Caco-2 (cell line): ENCODE measurements at regions not wholly inside any gene's neighbourhood (a gene's known extent, or its start where the extent isn't known, plus 50 kb on each side); places are given as distances from the start of the nearest gene placed in this dataset.

ENCODE experiments used
- BruUV-seq: library from RNA; stranded (reverse); fragments of 400-500 nt; replicated peaks from 2 replicates; lab custom pipeline; 2021; lab: Mats Ljungman, UMichigan
- CTCF ChIA-PET: fragments of 300-600 bp; sonication (Branson Sonifier 250); formaldehyde crosslinking; loops from one replicate; lab custom pipeline; 2022; ENCODE audit warnings: antibody characterized with exemption; lab: Charles Lee
- POLR2A ChIA-PET: fragments of 300-600 bp; sonication (Branson Sonifier 250); formaldehyde crosslinking; loops from one replicate; lab custom pipeline; 2022; ENCODE audit warnings: antibody characterized with exemption; lab: Charles Lee
- DNase-seq, 2 experiments: peaks; one replicate each; pipeline versions ENCODE4 v3.0.0 to v3.0.0-alpha.2; 2020 to 2022
- H3K27me3 ChIP-seq: replicated peaks from 2 replicates; pipeline ENCODE4 v1.6.0; 2011; ENCODE audit warnings: low read length; ENCODE audit not compliant: control insufficient read depth, insufficient read depth
- H3K36me3 ChIP-seq: 2 replicates; pipeline ENCODE4 v1.5.1; 2011; ENCODE audit warnings: low read length; ENCODE audit not compliant: control insufficient read depth, insufficient read depth
- H3K4me1 ChIP-seq: fragments of 250-450 bp; sonication (Bioruptor Pico); 2 replicates; pipeline ENCODE4 v1.5.1; 2020; ENCODE audit warnings: mild to moderate bottlenecking
- H3K4me3 ChIP-seq: 2 replicates; pipeline ENCODE4 v1.5.1; 2011; ENCODE audit warnings: low read depth, mild to moderate bottlenecking, control low read depth, low read length
- H3K9me3 ChIP-seq: fragments of 250-450 bp; sonication (Bioruptor Pico); 2 replicates; pipeline ENCODE4 v1.5.1; 2020; ENCODE audit warnings: mild to moderate bottlenecking, moderate library complexity
- H3K27ac Mint-ChIP-seq: one replicate; pipeline ENCODE4 v1.8.0; 2022; ENCODE audit warnings: mixed read lengths; ENCODE audit not compliant: unreplicated experiment
- H3K27me3 Mint-ChIP-seq: one replicate; pipeline ENCODE4 v1.8.0; 2022; ENCODE audit warnings: mixed read lengths; ENCODE audit not compliant: insufficient read depth, unreplicated experiment
- H3K36me3 Mint-ChIP-seq: one replicate; pipeline ENCODE4 v1.8.0; 2022; ENCODE audit warnings: mild to moderate bottlenecking, mixed read lengths; ENCODE audit not compliant: insufficient read depth, unreplicated experiment
- H3K4me1 Mint-ChIP-seq: one replicate; pipeline ENCODE4 v1.8.0; 2022; ENCODE audit warnings: low read depth, mixed read lengths; ENCODE audit not compliant: unreplicated experiment
- H3K4me3 Mint-ChIP-seq: one replicate; pipeline ENCODE4 v1.8.0; 2022; ENCODE audit warnings: mild to moderate bottlenecking, moderate library complexity, mixed read lengths; ENCODE audit not compliant: unreplicated experiment
- H3K9me3 Mint-ChIP-seq: one replicate; pipeline ENCODE4 v1.8.0; 2022; ENCODE audit warnings: mixed read lengths; ENCODE audit not compliant: unreplicated experiment
- CTCF ChIP-seq, 2 experiments: fragments of 200-600 bp in 1 of 2; IDR thresholded peaks; 1 replicate in 1 of 2; 2 replicates in 1 of 2; pipeline versions ENCODE4 v1.5.1 to v1.8.0; 2011 to 2022; ENCODE audit warnings: antibody characterized with exemption in 1 of 2, control low read depth in 1 of 2, inconsistent platforms in 1 of 2, low read depth in 1 of 2, low read length in 1 of 2, mild to moderate bottlenecking in 1 of 2, moderate library complexity in 1 of 2; ENCODE audit not compliant: insufficient read depth in 1 of 2, severe bottlenecking in 1 of 2, unreplicated experiment in 1 of 2
- intact Hi-C: fragments of 100-400 bp; cut with micrococcal nuclease; formaldehyde crosslinking; loops from one replicate; pipeline ENCODE4 v1.10.0; 2022; ENCODE audit not compliant: unreplicated experiment

- Mint-ChIP-seq H3K36me3 (no peaks in the 10 kb centered on the region), H3K27ac (peak overlapping the region; percentile 72), H3K4me3 (no peak overlapping the region), H3K9me3 (peaks cover 18% of the 10 kb centered on the region), H3K27me3 (no peaks in the 10 kb centered on the region), H3K4me1 (peaks cover 18% of the 10 kb centered on the region)
- BruUV-seq: no TSS peak
- H3K4me3 ChIP-seq: no peak overlapping the region
- intact Hi-C loops: no loop called here
- POLR2A ChIA-PET: no interaction called here
- no peaks in the 10 kb centered on the region for H3K36me3 ChIP-seq
- H3K27me3 ChIP-seq: no peaks in the 10 kb centered on the region
- CTCF ChIA-PET: no interaction called here
- peaks cover 8% of the 10 kb centered on the region; the same call in 1 of the 2 replicates for H3K4me1 ChIP-seq
- no peak for DNase-seq
- peaks cover 12% of the 10 kb centered on the region; the same call in 1 of the 2 replicates for H3K9me3 ChIP-seq
- no peak for TF ChIP-seq CTCF (IDR thresholded peaks at IDR 0.05; ENCODE audit: insufficient read depth in 1 of 2, low read depth in 1 of 2, low read length in 1 of 2, severe bottlenecking in 1 of 2, unreplicated experiment in 1 of 2)
Observed at GRCh38 chr6:22035690-22036089, 261.1 kb downstream of the PRL start.

GRCh38 chr6:22036275-22036674 lies 260.6 kb downstream of the PRL start:
- no peak overlapping the region for H3K4me3 Mint-ChIP-seq
- Histone ChIP-seq H3K4me3 (no peak overlapping the region), H3K9me3 (peaks cover 16% of the 10 kb centered on the region; the same call in 1 of the 2 replicates), H3K27me3 (no peaks in the 10 kb centered on the region), H3K36me3 (no peaks in the 10 kb centered on the region), H3K4me1 (peaks cover 8% of the 10 kb centered on the region; the same call in 1 of the 2 replicates)
- DNase-seq: peak; percentile 51 to 71
- peak overlapping the region; percentile 73 for H3K27ac Mint-ChIP-seq
- BruUV-seq: no TSS peak
- H3K27me3 Mint-ChIP-seq: no peaks in the 10 kb centered on the region
- ChIA-PET POLR2A (no interaction called here), CTCF (no interaction called here)
- H3K4me1 Mint-ChIP-seq: peaks cover 18% of the 10 kb centered on the region
- no peak for TF ChIP-seq CTCF (IDR thresholded peaks at IDR 0.05; ENCODE audit: insufficient read depth in 1 of 2, low read depth in 1 of 2, low read length in 1 of 2, severe bottlenecking in 1 of 2, unreplicated experiment in 1 of 2)
- no peaks in the 10 kb centered on the region for H3K36me3 Mint-ChIP-seq
- intact Hi-C loops: no loop called here
- H3K9me3 Mint-ChIP-seq: peaks cover 18% of the 10 kb centered on the region

- H3K9me3 ChIP-seq: peaks cover 16% of the 10 kb centered on the region; the same call in 1 of the 2 replicates
- BruUV-seq: no TSS peak
- H3K27me3 ChIP-seq: no peaks in the 10 kb centered on the region
- Mint-ChIP-seq H3K9me3 (peaks cover 18% of the 10 kb centered on the region), H3K27me3 (no peaks in the 10 kb centered on the region), H3K27ac (peak overlapping the region; percentile 73), H3K4me3 (no peak overlapping the region), H3K36me3 (no peaks in the 10 kb centered on the region), H3K4me1 (peaks cover 18% of the 10 kb centered on the region)
- ChIA-PET POLR2A (no interaction called here), CTCF (no interaction called here)
- intact Hi-C loops: no loop called here
- DNase-seq: no peak
- H3K4me1 ChIP-seq: peaks cover 8% of the 10 kb centered on the region; the same call in 1 of the 2 replicates
- no peak overlapping the region for H3K4me3 ChIP-seq
- no peak for TF ChIP-seq CTCF (IDR thresholded peaks at IDR 0.05; ENCODE audit: insufficient read depth in 1 of 2, low read depth in 1 of 2, low read length in 1 of 2, severe bottlenecking in 1 of 2, unreplicated experiment in 1 of 2)
- H3K36me3 ChIP-seq: no peaks in the 10 kb centered on the region
Observed at GRCh38 chr6:22036699-22037098, 260.1 kb downstream of the PRL start.
